ENCODE measurements at regions not wholly inside any gene's neighbourhood (a gene's known extent, or its start where the extent isn't known, plus 50 kb on each side); places are given as distances from the start of the nearest gene placed in this dataset.

DNA sequence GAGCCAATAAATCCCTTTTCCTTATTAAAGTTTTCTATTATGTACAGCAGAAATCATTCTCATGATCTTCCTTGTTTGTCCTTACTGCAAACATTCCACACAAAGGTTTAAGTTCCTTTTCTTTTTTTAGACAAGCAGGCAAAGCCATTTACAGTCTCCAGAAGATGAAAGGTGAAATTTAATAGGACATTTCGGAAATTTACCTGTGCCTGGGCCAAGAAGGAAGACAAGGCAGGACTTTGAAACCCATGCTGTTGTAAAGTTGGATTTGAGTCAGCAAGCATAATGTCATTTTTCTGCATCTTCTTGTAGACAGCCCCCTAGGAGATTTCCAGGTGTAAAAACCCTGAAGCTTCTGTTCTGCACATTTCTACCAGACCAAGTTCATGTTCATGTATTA lies 188.1 kb downstream of the PAPSS1 start:
- no peak overlapping the region for H2BK120ac ChIP-seq (ENCODE audit: low read depth, low read length)
- no peak for DNase-seq
- no peaks in the 10 kb centered on the region for H4K20me1 ChIP-seq (ENCODE audit: insufficient read depth, low read length)
- H3K27ac ChIP-seq (ENCODE audit: insufficient read depth, low read length): no peak overlapping the region
- no peaks in the 10 kb centered on the region for H3K27me3 ChIP-seq (ENCODE audit: control insufficient read depth, insufficient read depth, low read length)
- H3K9me1 ChIP-seq (ENCODE audit: insufficient read depth, low read length): no peaks in the 10 kb centered on the region
- no peak overlapping the region for H2BK15ac ChIP-seq (ENCODE audit: low read depth, low read length)
- in situ Hi-C loops (cut with MboI; ENCODE audit: low sequenced_read_pairs): no loop called here
- no peak overlapping the region for H3K14ac ChIP-seq (replicated peaks; ENCODE audit: low read depth, low read length)
- no peaks in the 10 kb centered on the region for H3K4me1 ChIP-seq (ENCODE audit: control insufficient read depth, insufficient read depth, low read length)
- H2BK5ac ChIP-seq (ENCODE audit: low read depth, low read length, poor library complexity, severe bottlenecking): no peak overlapping the region
- H2AK5ac ChIP-seq (ENCODE audit: low read depth, low read length): no peak overlapping the region
- H2BK20ac ChIP-seq (ENCODE audit: low read depth, low read length): no peak overlapping the region
- no peak overlapping the region for H4K91ac ChIP-seq (ENCODE audit: insufficient read depth, low read depth, low read length)
- no peaks in the 10 kb centered on the region for H3K36me3 ChIP-seq (ENCODE audit: control insufficient read depth, insufficient read depth, low read length)
- intact Hi-C loops (cut with micrococcal nuclease): no loop called here
- no peak overlapping the region for H2AFZ ChIP-seq (replicated peaks; ENCODE audit: low read length, poor library complexity)
- H3K56ac ChIP-seq (ENCODE audit: extremely low read depth, insufficient read depth, low read length): no peak overlapping the region
- dilution Hi-C loops (cut with HindIII; ENCODE audit: low sequenced_read_pairs, unreplicated experiment): no loop called here
- no peak overlapping the region for H3K4ac ChIP-seq (ENCODE audit: low read depth, low read length)
- no CpG with 5 or more reads among the region's 1 CpG for WGBS, 2 experiments (ENCODE audit: extremely low coverage in 2 of 2, insufficient read length in 1 of 2)
- POLR2A ChIA-PET (ENCODE audit: unreplicated experiment): no interaction called here
- CTCF ChIA-PET: no interaction called here
- H3K18ac ChIP-seq (ENCODE audit: low read depth, low read length): no peak overlapping the region
- ATAC-seq (ENCODE audit: low read depth): no peak
- no peak overlapping the region for H3K23ac ChIP-seq (ENCODE audit: low read depth, low read length)
- no peak overlapping the region for H3K4me2 ChIP-seq (ENCODE audit: low read depth, low read length)
- H3K4me3 ChIP-seq (ENCODE audit: insufficient read depth, low read depth, low read length): no peak overlapping the region
- no peak overlapping the region for H3K9ac ChIP-seq (ENCODE audit: low read depth, low read length)
- H4K5ac ChIP-seq (ENCODE audit: low read depth, low read length): no peak overlapping the region
- no peak overlapping the region for H2AK9ac ChIP-seq (replicated peaks; ENCODE audit: low read depth, low read length, poor library complexity)
- H4K8ac ChIP-seq (ENCODE audit: low read depth in 2 of 2, low read length in 2 of 2): no peak overlapping the region
- no peaks in the 10 kb centered on the region for H3K79me1 ChIP-seq (ENCODE audit: low read depth in 1 of 2, low read length in 2 of 2)
- BruUV-seq (replicated peaks): no TSS peak
- TF ChIP-seq MXI1 (IDR thresholded peaks at IDR 0.05; ENCODE audit: borderline replicate concordance, low read depth, low read length): no peak
- TF ChIP-seq, protein P1, sequence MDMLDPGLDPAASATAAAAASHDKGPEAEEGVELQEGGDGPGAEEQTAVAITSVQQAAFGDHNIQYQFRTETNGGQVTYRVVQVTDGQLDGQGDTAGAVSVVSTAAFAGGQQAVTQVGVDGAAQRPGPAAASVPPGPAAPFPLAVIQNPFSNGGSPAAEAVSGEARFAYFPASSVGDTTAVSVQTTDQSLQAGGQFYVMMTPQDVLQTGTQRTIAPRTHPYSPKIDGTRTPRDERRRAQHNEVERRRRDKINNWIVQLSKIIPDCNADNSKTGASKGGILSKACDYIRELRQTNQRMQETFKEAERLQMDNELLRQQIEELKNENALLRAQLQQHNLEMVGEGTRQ (IDR thresholded peaks at IDR 0.05; ENCODE audit: low read depth, low read length): no peak
- no peak for TF ChIP-seq SMC3 (IDR thresholded peaks at IDR 0.05; ENCODE audit: low read depth, low read length)
- no peak for TF ChIP-seq FOS (IDR thresholded peaks at IDR 0.05; ENCODE audit: low read depth, low read length)
- TF ChIP-seq RCOR1 (IDR thresholded peaks at IDR 0.05; ENCODE audit: insufficient replicate concordance, low read length): no peak
- no peak for TF ChIP-seq CEBPB (IDR thresholded peaks at IDR 0.05; ENCODE audit: low read depth, low read length)
- TF ChIP-seq POLR2A (IDR thresholded peaks at IDR 0.05; ENCODE audit: low read depth, low read length): no peak
- no peak for TF ChIP-seq RAD21 (IDR thresholded peaks at IDR 0.05; ENCODE audit: low read length)
- TF ChIP-seq, protein P2, sequence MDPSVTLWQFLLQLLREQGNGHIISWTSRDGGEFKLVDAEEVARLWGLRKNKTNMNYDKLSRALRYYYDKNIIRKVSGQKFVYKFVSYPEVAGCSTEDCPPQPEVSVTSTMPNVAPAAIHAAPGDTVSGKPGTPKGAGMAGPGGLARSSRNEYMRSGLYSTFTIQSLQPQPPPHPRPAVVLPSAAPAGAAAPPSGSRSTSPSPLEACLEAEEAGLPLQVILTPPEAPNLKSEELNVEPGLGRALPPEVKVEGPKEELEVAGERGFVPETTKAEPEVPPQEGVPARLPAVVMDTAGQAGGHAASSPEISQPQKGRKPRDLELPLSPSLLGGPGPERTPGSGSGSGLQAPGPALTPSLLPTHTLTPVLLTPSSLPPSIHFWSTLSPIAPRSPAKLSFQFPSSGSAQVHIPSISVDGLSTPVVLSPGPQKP (IDR thresholded peaks at IDR 0.05; ENCODE audit: borderline replicate concordance, low read depth, low read length): no peak
- TF ChIP-seq MAZ (IDR thresholded peaks at IDR 0.05; ENCODE audit: borderline replicate concordance, low read depth, low read length): no peak
- TF ChIP-seq, protein P3, sequence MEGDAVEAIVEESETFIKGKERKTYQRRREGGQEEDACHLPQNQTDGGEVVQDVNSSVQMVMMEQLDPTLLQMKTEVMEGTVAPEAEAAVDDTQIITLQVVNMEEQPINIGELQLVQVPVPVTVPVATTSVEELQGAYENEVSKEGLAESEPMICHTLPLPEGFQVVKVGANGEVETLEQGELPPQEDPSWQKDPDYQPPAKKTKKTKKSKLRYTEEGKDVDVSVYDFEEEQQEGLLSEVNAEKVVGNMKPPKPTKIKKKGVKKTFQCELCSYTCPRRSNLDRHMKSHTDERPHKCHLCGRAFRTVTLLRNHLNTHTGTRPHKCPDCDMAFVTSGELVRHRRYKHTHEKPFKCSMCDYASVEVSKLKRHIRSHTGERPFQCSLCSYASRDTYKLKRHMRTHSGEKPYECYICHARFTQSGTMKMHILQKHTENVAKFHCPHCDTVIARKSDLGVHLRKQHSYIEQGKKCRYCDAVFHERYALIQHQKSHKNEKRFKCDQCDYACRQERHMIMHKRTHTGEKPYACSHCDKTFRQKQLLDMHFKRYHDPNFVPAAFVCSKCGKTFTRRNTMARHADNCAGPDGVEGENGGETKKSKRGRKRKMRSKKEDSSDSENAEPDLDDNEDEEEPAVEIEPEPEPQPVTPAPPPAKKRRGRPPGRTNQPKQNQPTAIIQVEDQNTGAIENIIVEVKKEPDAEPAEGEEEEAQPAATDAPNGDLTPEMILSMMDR (conservative IDR thresholded peaks at IDR 0.05; ENCODE audit: low read depth, low read length): no peak
- no peaks in the 10 kb centered on the region for H3K9me3 ChIP-seq (ENCODE audit: control insufficient read depth, insufficient read depth, low read length)
